Kidney (tissue), 13 donors: ENCODE measurements at regions not wholly inside any gene's neighbourhood (a gene's known extent, or its start where the extent isn't known, plus 50 kb on each side); places are given as distances from the start of the nearest gene placed in this dataset.
A peak's percentile ranks its signal among the peaks of the same experiment; 100 is the strongest.

Source experiments
- DNase-seq, 5 donors: peaks; one replicate each; pipeline ENCODE4 v3.0.0-alpha.2; 2013 to 2020
- FAIRE-seq: peaks from 2 replicates; lab custom pipeline; 2012; peaks lifted over from hg19 to GRCh38; lab: Jason Lieb, UNC
- H3K27ac ChIP-seq, 2 donors: one replicate each; pipeline ENCODE4 v1.7.0; 2013; ENCODE audit warnings: low read depth in 2 of 2, low read length in 2 of 2, inconsistent platforms in 1 of 2
- H3K27me3 ChIP-seq: one replicate; pipeline ENCODE4 v1.7.1; 2013; ENCODE audit warnings: low read length, inconsistent platforms; ENCODE audit not compliant: control insufficient read depth, insufficient read depth
- H3K36me3 ChIP-seq, 3 donors: one replicate each; pipeline versions ENCODE4 v1.7.0 to v1.7.1; 2013; ENCODE audit warnings: low read length in 3 of 3, control low read depth in 1 of 3, inconsistent platforms in 1 of 3; ENCODE audit not compliant: insufficient read depth in 3 of 3, control insufficient read depth in 2 of 3
- H3K4me1 ChIP-seq, 3 donors: one replicate each; pipeline versions ENCODE4 v1.7.0 to v1.7.1; 2013; ENCODE audit warnings: low read length in 3 of 3, inconsistent platforms in 1 of 3, low read depth in 1 of 3; ENCODE audit not compliant: control insufficient read depth in 2 of 3, insufficient read depth in 2 of 3
- H3K4me3 ChIP-seq, 3 donors: one replicate each; pipeline versions ENCODE4 v1.7.0 to v1.8.1; 2013; ENCODE audit warnings: low read length in 3 of 3, control low read depth in 1 of 3, inconsistent platforms in 1 of 3
- H3K9ac ChIP-seq, 3 donors: one replicate each; pipeline versions ENCODE4 v1.7.0 to v1.7.1; 2013; ENCODE audit warnings: low read length in 3 of 3, control low read depth in 1 of 3, inconsistent platforms in 1 of 3
- H3K9me3 ChIP-seq, 3 donors: one replicate each; pipeline versions ENCODE4 v1.7.0 to v1.7.1; 2013; ENCODE audit warnings: low read length in 3 of 3, control low read depth in 1 of 3, inconsistent platforms in 1 of 3; ENCODE audit not compliant: control insufficient read depth in 2 of 3, insufficient read depth in 1 of 3
- CTCF ChIP-seq: IDR thresholded peaks from 3 replicates; pipeline ENCODE4 v1.5.1; 2012; ENCODE audit warnings: mild to moderate bottlenecking, moderate library complexity, borderline replicate concordance; ENCODE audit not compliant: insufficient read depth; ENCODE audit errors: extremely low read depth
- intact Hi-C: fragments of 100-400 bp; cut with DNase I; formaldehyde crosslinking; loops from one replicate; pipeline ENCODE4 v1.11.1; 2022
- donor health status: control.
- donor health status: control.
- donor health status: control.
- donor health status: control.
- donor health status: control.
- donor health status: DM: yes; HTN: yes; CAD: no.
- donor health status: Normal renal cell carcinoma (clear cell type).

- TF ChIP-seq CTCF = peak; percentile 24
- no peak for DNase-seq
- H3K9me3 ChIP-seq = no peaks in the 10 kb centered on the region
- H3K4me3 ChIP-seq = no peak overlapping the region
- H3K4me1 ChIP-seq = no peaks in the 10 kb centered on the region
- no peaks in the 10 kb centered on the region for H3K27me3 ChIP-seq
- no peak overlapping the region for H3K27ac ChIP-seq
- intact Hi-C loops = no loop called here
- no peak overlapping the region for H3K9ac ChIP-seq
- FAIRE-seq = no peak
- H3K36me3 ChIP-seq = no peaks in the 10 kb centered on the region
Measured at GRCh38 chr12:90013409-90013808, 304.8 kb upstream of the ATP2B1 start.

GRCh38 chr12:90010089-90010488, 301.5 kb upstream of the ATP2B1 start:
- intact Hi-C loops = no loop called here
- Histone ChIP-seq H3K36me3 (no peaks in the 10 kb centered on the region), H3K27ac (no peak overlapping the region), H3K27me3 (no peaks in the 10 kb centered on the region), H3K9ac (no peak overlapping the region), H3K9me3 (no peaks in the 10 kb centered on the region), H3K4me1 (no peaks in the 10 kb centered on the region), H3K4me3 (no peak overlapping the region)
- no peak for FAIRE-seq
- no peak for TF ChIP-seq CTCF
- DNase-seq = no peak

DNA sequence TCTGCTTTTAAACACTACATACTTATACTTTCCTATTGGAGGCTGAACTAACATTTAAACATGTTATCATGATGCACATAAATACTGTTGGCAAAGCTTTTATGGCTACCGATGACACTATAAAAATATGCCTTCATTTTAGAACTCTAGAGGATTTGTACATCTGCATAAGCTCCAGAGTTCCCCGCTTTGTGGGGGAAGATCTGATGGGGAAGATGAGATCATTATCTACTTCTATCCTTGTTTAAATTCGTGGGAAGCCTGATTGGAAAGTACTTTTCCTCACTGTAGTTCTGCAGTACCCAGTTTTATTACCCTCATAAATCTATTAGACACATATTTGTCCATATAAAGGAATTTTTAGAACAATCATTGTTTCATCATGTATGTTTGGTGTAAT, 299.6 kb upstream of the ATP2B1 start:
- no peak overlapping the region for H3K9ac ChIP-seq
- intact Hi-C loops = no loop called here
- no peak overlapping the region for H3K27ac ChIP-seq
- DNase-seq = no peak
- H3K27me3 ChIP-seq = no peaks in the 10 kb centered on the region
- H3K4me3 ChIP-seq = no peak overlapping the region
- FAIRE-seq = no peak
- H3K36me3 ChIP-seq = no peaks in the 10 kb centered on the region
- no peak for TF ChIP-seq CTCF
- H3K9me3 ChIP-seq = no peaks in the 10 kb centered on the region
- no peaks in the 10 kb centered on the region for H3K4me1 ChIP-seq

DNA sequence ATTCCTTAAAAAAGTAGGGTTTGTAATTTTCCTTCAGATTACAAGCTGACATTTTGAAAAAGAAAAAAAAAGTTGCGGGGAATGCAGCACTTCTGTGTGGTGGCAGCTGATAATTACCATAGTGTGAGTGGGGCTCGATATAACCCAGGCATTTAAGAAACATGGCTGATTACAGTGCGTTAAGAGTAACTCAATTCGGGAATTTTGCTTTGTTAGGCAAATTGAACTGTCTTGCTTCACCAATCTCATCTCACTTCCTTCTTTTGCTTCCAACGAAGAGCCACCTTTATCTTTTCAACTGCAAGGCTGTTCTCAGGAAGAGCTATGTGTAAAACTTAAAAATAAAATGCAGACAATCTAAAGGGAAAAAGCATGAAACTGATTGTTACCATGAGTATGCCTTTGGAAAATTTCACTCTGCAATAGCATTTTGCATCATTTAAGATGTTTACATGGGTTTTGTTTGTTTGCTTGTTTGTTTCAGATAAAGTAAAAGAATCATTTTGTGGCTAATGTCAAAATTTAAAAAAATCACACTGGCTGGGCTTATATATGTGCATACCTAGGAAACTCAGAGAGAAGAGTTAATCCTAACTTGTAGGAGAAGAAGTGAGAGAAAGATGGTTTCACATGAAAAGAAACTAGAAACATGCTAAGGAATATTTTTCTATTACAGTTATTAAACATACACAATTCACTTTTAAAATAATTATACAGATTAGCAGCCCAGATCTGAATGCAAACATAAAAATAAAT, 295.9 kb upstream of the ATP2B1 start:
- Histone ChIP-seq H3K4me3 (no peak overlapping the region), H3K36me3 (no peaks in the 10 kb centered on the region), H3K4me1 (no peaks in the 10 kb centered on the region), H3K27me3 (no peaks in the 10 kb centered on the region), H3K27ac (no peak overlapping the region), H3K9ac (no peak overlapping the region), H3K9me3 (no peaks in the 10 kb centered on the region)
- intact Hi-C loops = no loop called here
- FAIRE-seq = no peak
- TF ChIP-seq CTCF = no peak
- DNase-seq = no peak
